ENCODE measurements at regions not wholly inside any gene's neighbourhood (a gene's known extent, or its start where the extent isn't known, plus 50 kb on each side); places are given as distances from the start of the nearest gene placed in this dataset.
A peak's percentile ranks its signal among the peaks of the same experiment; 100 is the strongest.
"Not testable (repeated sequence)": the region's sequence is repeated elsewhere in the genome, so short reads cannot be mapped to it uniquely, and the experiment has no call there.

DNA sequence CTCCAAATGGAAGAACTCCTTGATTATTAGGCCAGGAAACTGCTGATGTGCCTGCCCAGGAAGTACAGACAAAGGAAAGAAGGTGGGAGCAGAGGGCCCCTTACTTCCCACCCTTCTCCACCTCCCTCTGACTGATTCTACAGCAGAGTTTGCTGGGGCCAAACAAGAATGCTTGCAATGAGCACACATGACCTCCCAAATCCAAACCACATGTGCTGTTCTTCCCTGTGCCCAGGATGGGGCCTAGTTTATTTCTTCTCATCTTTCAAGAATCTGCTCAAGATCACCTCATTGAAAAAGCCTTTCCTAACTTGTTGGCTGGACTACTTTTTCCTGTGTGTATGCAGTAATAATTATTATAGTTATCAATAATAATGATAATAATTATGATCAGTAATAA lies 286.1 kb downstream of the RAB38 start:
- TF ChIP-seq, protein P1, sequence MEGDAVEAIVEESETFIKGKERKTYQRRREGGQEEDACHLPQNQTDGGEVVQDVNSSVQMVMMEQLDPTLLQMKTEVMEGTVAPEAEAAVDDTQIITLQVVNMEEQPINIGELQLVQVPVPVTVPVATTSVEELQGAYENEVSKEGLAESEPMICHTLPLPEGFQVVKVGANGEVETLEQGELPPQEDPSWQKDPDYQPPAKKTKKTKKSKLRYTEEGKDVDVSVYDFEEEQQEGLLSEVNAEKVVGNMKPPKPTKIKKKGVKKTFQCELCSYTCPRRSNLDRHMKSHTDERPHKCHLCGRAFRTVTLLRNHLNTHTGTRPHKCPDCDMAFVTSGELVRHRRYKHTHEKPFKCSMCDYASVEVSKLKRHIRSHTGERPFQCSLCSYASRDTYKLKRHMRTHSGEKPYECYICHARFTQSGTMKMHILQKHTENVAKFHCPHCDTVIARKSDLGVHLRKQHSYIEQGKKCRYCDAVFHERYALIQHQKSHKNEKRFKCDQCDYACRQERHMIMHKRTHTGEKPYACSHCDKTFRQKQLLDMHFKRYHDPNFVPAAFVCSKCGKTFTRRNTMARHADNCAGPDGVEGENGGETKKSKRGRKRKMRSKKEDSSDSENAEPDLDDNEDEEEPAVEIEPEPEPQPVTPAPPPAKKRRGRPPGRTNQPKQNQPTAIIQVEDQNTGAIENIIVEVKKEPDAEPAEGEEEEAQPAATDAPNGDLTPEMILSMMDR (IDR thresholded peaks at IDR 0.05; ENCODE audit: low read depth, low read length): no peak

DNA sequence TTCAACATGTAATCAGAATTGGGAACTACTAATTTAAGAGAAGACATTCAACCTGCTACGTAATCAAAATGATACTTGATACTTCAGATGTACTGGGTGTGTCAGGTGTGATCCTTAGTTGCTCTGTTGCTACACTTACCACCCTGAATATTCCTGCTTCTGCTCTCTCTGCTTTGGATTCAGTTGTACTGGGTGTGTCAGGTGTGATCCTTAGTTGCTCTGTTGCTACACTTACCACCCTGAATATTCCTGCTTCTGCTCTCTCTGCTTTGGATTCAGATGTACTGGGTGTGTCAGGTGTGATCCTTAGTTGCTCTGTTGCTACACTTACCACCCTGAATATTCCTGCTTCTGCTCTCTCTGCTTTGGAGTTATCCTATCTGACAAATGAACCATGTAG lies 290.2 kb downstream of the RAB38 start:
- H3K4me3 ChIP-seq (ENCODE audit: low read depth, low read length): not testable (repeated sequence)

More for the DNA sequence above, 286.1 kb downstream of the RAB38 start:
- H3K4me3 ChIP-seq (ENCODE audit: low read depth, low read length): no peak overlapping the region

DNA sequence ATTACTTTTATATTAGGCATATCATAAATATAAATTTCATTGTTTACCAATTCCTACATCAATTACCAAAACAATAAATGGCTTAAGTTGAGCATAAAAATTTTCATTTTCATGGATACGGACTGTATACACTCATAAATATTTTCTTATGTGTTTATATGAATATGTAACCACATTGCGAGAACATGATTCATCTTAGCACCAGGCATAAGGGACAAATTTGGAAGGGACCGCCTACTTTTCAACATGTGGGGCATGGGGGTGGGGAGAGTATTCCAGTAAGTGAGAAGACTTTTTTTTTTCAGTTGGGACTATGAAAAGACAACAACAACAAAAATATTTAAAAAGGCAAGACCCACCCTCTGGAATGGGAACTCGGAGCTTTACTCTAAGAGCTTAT lies 296.1 kb downstream of the RAB38 start:
- TF ChIP-seq, protein P1 (IDR thresholded peaks at IDR 0.05; ENCODE audit: low read depth, low read length): no peak
- no peak overlapping the region for H3K4me3 ChIP-seq (ENCODE audit: low read depth, low read length)

DNA sequence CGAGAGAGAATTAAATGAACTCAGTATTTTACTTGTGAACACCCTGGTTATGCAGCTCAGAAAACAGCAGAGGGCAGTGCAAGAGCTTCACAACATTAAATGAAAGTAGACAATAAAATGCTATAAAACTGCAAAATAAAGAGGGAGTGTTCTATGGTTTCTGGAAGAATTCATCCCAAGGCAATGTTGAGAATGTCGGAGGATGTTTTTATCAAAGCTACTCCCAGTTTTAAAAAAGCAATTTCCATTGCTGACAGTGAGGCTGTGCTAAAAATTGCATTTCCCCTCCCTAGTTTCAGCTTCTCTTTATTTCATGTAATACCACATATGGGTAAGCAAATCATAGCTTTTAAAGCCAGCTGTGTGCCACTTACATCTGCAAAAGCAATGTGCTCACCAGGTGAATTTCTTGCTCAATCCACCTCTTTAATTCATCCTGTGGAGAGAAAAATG lies 296.8 kb downstream of the RAB38 start:
- no peak overlapping the region for H3K4me3 ChIP-seq (ENCODE audit: low read depth, low read length)
- TF ChIP-seq, protein P1 (IDR thresholded peaks at IDR 0.05; ENCODE audit: low read depth, low read length): peak; percentile 49

DNA sequence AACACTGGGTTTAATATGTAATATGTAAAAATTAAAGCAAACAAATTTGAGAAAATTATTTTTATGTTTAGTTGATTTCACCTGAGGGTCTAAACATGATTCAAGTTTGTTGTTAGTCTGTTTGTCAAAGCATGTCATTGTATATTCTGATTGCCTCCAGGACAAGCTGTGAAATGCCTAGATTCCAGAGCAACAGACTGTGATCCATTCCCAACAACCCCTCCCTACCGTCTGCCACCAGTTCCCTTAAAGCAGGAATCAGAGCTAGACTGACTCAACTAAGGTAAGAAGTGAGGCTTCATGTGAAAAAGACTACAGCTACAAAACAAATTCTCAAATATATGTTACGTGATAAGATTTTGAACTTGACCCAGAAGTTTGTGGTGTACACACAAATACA lies 304.2 kb downstream of the RAB38 start:
- H3K4me3 ChIP-seq (ENCODE audit: low read depth, low read length): no peak overlapping the region
- TF ChIP-seq, protein P1 (IDR thresholded peaks at IDR 0.05; ENCODE audit: low read depth, low read length): no peak

DNA sequence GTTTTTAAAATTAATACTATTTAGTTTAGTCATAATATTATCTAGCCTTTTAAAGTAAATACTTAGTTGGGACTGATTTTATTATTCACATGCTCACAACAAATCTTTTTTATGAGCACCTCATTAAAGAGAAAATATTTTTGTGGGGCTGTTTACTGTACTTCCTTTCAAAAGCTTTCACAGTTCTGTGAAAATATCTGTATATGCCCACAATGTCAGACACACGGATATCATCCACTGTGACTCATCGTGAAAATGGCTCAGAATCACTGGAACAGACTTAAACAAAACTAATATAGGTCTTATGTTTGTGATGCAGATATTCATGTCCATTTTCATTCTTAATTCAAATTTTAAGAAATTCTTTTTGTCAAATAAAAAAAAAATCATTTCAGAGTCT lies 305.2 kb downstream of the RAB38 start:
- TF ChIP-seq, protein P1 (IDR thresholded peaks at IDR 0.05; ENCODE audit: low read depth, low read length): no peak
- no peak overlapping the region for H3K4me3 ChIP-seq (ENCODE audit: low read depth, low read length)

DNA sequence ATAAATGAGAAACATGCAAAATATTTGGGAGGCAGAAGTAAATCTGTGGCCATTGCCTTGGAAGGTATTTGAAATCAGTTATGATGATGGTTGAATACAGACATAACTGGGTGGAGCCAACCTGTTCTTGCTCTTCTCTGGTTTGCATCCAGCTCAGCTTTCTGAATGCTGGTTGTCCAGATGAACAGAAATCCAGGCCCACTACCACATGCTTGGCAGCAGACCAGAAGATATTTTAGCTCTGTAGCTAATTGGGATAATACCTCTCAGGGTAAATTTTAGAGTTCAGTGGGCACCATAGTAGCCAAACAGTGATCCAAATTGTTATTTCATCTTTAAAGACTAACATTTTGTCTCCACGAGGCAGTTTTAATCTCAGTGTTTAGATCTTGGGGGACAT lies 308.3 kb downstream of the RAB38 start:
- TF ChIP-seq, protein P1 (IDR thresholded peaks at IDR 0.05; ENCODE audit: low read depth, low read length): no peak
- H3K4me3 ChIP-seq (ENCODE audit: low read depth, low read length): no peak overlapping the region

DNA sequence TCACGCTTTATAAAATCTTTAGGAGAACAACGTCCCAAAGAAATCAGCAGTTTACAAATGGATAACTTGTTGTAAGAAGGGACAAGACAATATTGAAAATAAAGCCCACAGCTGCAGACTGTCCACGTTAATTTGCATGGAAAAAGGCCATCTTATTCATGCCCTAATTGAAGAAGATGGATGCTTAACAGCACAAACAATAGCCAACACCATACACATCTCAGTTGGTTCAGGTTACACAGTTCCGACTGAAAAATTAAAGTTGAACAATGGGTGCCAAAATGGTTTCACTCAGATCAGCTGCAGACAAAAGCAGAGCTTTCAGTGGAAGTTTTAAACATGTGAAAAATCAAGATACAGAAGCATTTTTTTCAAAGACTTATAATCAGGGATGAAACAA lies 314.2 kb downstream of the RAB38 start:
- H3K4me3 ChIP-seq (ENCODE audit: low read depth, low read length): no peak overlapping the region

More for the DNA sequence above, 314.2 kb downstream of the RAB38 start:
- TF ChIP-seq, protein P1 (IDR thresholded peaks at IDR 0.05; ENCODE audit: low read depth, low read length): no peak
